Fibroblast of skin of left biceps (primary cell): ENCODE measurements at regions not wholly inside any gene's neighbourhood (a gene's known extent, or its start where the extent isn't known, plus 50 kb on each side); places are given as distances from the start of the nearest gene placed in this dataset.
"Not testable (repeated sequence)": the region's sequence is repeated elsewhere in the genome, so short reads cannot be mapped to it uniquely, and the experiment has no call there.

ENCODE experiments used
- DNase-seq, 2 experiments: peaks; one replicate each; pipeline ENCODE4 v3.0.0-alpha.2; 2013; ENCODE audit warnings: low read depth in 2 of 2

DNA sequence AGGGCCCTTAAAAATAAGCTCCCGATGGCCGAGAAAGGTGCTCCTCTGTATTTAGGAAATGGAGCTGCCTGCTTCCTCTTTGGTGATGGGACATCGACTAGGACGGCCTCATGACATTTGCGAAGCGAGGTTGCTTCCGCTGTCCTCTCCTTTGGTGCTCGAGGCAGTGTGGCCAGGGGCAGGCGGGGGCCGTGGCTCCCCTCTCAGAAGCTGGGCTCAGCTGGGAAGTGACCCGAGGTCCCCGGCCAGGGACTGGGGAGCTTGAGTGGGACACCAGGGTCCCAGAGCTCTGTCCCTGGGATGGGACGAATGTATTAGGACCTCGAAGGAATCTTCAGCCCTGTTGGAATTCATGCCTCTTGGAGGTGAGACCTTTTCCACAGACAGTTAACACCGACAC lies 151.1 kb downstream of the CTTN start:
- no peak for DNase-seq

DNA sequence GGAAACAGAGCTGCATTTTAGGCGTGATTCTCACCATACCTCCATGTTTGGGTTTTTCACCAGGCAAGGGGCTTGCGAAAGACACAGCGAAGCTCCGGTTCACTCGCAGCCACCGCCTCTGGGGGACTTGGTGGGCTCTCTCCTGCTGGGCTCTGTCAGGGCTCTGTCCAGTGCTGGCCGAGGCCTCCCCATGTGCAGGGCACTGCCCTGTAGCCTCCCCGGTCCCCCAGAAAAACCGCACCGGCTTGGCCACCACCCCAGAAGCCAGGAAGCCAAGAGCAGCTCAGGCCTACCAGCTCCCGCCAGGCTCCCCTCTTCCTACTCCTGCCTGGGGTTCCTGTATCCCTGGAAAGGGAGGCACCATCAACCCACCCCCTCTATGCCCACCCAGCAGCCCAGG lies 151.5 kb downstream of the CTTN start:
- DNase-seq, result no peak

DNA sequence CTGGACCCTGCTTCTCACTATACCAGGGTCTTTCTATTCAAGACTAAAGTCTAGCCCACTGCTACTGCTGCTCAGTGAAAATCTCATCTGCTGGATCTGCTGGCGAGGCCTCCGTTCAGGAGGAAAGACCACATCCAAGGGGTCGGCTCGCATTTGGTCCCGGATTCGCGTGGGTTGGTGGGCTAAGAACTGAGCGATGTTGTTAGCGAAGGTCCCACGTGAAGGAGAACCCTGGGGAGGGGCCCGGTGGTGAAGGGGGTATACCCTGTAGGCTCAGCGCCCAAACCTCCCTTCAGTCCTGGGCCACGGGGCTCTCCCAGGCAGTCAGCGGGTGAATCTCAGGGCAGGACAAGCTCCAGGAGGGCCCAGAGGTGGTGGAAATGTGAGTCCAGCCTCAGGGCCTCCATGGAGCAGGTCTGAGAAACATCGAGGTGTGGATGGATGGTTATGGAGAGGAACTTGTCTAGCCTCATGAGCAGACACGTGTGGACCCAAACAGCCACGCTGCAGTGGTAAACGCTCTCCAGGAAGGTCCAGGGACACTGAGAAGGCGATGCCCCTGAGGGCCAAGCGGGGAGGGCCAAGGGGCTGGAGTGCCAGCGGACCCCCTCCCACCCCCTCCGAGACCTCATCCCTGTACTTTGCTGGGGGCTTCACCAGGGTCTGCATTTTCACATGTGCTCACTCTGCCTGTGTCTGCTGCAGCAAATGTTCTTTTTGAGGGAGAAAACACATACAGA lies 152.3 kb downstream of the CTTN start:
- DNase-seq, result no peak

DNA sequence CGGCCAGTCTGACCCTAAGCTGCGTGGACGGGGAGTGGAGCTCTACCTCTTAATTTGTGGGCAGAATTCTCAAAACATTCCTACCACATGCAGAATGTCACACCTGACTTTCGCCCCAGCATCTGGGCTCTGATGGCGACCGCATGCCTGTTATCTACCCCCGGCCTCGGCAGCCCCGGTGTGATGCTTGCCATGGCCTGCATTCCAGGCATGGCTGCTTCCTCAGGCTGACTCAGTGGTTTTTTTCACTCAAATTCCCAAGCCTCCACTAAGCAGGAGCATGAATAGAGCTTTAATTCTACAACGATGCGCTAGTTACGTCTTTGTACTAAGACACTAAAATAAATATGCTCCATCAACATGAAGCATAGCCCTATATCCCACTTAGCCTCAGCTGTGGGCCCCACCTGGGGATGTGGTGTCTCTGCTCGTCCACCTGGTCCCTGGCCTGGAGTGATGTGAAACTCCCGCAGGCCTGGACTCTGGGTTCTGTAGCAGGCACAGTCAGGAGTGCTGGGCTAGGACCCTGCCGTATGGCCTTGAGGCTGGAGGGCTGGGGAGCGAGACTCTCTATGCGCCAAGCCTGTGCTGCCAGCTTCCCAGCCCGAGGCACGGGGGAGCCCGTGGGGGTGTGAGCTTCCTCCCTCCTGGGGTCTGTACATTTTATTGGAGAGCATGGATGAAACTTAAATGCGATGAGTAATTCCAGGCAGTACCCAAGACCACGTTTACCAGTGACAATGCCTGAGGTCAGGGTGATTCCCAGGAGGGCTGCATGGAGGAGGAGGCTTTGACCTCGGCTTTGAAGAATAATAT lies 153.2 kb downstream of the CTTN start:
- no peak for DNase-seq

DNA sequence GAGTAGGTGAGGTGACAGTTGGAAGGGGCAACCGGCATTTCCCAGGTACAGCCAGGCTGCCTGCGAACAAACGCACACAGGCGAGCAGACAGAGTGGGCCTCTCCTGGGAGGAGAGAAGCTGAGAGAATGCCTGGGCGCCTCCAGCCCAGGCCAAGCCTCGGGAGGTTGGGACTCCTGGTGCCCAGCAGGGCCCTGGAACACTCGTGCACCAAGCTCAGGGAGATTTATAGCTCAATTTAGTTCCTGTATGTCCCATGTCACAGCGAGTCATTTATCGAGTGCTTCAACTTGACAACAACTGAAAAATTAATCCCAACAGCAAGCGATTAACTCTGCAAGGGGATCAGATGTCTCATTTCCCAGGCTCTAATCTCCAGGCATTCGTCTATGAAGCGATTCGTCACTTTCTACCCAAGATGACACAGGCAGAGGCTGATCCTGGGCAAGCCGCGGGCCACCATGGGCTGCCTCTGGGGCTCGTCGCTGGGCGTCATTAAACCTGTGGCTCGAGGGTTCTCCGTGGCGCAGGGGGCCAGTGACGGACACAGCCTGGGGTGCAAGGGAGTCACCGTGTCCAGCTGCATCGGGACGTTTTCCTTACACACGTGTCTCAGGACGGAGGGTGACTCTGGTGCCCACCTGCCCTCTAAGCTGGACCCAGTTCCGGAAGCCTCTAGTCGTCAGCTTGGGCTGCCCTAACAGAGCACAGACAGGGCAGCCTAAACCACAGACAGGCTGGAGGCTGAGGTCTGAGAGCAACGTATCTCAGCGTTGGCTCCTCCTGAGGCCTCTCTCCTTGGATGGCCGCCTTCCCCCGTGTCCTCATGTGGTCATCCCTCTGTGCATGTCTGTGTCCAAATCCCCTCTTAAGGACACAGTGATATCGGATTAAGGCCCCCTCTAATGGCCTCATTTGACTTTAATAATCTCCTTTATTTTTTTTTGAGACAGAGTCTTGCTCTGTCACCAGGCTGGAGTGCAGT lies 154.1 kb downstream of the CTTN start:
- no peak for DNase-seq

DNA sequence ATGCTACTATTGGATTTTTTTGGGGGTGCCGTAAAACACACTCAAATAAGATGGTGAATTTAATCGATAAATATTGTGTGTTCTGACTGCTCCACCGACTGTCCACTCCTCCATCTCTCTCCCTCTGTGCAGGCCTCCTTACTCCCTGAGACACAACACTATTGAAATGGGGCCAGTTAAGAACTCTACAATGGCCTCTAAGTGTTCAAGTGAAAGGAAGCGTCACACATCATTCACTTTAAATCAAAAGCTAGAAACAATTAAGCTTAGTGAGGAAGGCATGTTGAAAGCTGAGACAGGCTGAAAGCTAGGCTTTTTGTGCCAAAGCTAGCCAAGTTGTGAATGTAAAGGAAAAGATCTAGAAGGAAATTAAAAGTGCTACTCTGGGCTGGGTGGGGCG lies 156.7 kb downstream of the CTTN start:
- no peak for DNase-seq

DNA sequence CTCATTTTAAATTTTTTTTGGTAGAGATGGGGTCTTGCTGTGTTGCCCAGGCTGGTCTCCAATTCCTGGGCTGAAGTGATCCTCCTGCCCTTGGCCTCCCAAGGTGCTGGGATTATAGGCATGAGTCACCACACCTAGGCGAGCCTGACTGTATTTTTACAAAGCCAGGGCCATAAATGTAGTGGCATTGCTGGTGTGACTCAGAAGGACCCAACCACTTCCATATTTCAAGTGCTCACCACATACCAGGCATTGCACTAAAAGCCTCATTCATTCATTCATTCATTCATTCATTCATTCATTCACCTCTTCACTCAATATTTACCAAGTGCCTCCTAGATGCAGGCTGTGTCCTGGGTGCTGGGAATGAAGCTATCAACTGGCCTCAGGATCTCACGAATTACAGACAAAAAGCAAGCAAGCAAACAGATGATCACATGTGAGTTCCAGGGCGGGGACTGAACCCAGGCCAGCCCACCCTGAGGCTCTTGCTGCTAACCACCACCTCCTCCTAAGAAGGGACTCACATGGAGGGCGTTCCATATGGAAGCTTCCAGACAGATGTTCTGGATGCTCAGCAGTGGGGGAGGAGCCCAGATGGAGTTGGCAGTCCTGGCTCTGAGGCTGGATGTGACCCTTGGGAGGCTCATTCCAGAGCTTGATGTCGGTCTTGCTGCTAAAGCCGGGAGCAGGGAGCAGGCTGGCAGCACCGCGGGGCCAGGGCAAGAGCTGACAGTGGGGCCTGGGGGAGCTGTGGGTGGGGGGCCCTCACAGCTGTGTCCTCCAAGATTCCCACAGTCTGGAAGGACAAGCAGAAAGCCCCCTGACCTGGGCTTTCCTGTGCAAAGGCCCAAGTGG lies 158.8 kb downstream of the CTTN start:
- DNase-seq, result no peak

DNA sequence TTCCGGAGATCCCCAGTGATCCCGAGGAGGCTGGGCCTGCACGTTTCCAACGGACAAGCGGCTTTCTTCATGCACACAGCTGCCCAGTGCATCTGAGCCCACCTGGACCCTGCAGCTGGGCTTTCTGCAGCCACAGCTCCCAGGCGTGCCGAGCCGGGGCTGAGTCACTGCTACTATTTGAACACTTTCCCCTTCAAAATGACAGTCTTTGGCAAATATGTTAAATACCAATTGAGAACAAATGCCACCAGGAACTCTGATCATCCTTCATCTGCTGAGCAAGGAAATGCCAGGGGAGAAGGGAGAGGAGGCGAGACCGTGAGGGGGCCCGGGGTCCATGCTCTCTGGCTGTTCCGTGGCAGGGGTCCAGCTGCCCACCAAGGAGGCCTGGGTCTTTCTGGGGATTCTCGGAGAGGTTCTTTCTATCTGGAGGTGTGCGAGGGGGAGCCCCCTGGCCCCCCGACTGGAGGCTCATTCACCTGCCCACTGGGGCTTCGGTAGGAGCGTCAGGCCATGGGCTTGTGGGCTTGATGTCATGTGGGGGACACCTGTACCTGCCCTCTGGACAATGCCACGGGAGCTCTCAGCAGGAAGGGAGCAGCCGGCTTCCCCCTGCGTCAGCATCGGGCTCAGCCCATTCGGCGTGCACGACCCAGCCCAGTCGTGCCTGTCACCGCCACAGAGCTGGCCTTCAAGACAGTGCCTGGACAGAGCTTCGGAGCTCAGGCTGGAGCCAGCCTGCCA lies 159.6 kb downstream of the CTTN start:
- DNase-seq, result no peak

DNA sequence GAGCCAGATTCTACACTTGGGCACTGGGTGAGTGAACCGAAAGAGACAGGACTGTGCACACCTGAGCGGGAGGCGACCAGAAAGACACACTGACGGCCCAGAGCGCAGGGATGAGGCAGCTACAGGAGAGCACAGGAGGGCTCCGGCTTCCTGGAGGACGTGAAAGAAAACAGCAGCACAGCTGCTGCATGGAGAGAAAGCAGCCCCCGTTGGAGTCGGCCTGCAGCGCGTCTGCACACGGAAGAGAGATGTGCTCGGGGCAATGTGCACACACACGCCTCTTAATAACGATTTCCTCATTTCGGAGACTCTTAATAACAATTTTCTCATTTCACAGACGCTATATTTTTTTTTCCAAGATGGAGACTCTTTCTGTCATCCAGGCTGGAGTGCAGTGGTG lies 160.4 kb downstream of the CTTN start:
- no peak for DNase-seq

DNA sequence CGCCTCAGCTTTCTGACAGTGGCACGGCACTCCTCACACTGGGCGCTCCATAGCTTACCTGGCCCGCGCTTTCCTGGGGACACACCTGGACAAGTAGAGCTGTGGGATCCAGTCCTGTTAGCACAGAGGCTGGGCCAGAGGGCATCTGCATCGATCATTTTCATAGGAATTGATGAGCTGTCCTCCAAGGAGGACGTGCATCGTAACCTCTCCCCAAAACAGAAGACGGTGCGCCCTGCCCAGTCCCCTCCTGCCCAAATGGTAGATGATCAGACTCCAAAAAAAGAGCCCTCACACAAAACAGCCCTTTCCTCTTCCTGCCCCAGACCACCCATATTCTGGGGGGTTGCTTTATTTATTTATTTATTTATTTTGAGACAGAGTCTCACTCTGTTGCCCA lies 161.2 kb downstream of the CTTN start:
- no peak for DNase-seq

DNA sequence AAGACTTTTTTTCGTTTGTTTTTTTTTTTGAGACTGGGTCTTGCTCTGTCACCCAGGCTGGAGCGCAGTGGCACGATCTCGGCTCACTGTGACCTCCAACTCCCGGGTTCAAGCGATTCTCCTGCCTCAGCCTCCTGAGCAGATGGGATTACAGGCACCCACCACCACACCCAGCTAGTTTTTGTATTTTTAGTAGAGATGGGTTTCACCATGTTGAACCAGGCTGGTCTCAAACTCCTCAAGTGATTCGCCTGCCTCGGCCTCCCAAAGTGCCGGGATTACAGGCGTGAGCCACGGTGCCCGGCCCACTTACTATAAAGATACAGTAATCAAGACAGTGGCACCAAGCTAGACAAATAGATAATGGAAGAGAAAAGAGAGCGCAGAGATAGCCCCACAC lies 162.3 kb downstream of the CTTN start:
- DNase-seq, result not testable (repeated sequence)

DNA sequence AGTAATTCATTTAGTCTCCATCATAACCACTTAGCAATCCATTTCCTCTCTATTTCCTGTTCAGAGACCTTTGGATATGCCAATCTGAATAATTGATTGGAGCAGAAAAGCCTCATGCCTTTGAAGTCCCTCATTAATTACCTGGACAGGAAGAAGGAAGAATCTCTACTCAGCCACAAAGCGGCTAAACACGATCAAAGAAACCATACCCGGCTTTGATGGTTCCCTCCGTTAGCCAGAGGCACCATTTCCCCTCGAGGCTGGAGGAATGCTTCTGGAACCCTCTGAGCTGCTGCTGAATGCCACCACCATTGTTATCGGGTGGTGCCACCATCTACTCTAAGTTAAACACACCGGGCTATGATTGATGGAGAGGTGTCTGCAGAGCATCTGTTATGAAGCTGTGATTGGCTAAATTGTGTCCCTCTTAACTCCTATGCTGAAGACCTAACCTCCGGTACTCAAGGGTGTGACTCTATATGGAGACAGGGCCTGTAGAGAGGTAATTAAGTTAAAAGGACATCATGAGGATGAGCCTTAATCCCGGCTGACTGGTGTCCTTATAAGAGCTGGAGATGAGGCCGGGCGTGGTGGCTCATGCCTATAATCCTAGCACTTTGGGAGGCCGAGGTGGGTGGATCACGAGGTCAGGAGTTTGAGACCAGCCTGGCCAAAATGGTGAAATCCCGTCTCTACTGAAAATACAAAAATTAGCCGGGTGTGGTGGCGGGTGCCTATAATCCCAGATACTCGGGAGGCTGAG lies 168.6 kb downstream of the CTTN start:
- DNase-seq, result no peak

DNA sequence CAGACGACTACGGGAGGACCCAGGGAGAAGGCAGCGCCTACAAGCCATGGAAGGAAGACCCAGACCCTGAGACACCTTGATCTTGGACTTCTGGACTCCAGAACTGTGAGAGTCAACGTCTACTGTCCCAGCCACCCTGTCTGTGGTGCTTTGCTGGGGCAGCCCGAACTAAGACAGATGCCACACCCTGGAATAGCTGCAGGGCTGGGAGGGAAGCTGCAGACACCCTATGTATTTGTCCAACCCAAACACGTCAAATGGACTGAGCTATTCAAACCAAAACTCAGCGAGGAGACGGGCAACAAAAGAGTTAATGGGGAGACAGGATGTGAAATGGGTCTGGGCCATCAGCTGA lies 169.3 kb downstream of the CTTN start:
- DNase-seq, result no peak

DNA sequence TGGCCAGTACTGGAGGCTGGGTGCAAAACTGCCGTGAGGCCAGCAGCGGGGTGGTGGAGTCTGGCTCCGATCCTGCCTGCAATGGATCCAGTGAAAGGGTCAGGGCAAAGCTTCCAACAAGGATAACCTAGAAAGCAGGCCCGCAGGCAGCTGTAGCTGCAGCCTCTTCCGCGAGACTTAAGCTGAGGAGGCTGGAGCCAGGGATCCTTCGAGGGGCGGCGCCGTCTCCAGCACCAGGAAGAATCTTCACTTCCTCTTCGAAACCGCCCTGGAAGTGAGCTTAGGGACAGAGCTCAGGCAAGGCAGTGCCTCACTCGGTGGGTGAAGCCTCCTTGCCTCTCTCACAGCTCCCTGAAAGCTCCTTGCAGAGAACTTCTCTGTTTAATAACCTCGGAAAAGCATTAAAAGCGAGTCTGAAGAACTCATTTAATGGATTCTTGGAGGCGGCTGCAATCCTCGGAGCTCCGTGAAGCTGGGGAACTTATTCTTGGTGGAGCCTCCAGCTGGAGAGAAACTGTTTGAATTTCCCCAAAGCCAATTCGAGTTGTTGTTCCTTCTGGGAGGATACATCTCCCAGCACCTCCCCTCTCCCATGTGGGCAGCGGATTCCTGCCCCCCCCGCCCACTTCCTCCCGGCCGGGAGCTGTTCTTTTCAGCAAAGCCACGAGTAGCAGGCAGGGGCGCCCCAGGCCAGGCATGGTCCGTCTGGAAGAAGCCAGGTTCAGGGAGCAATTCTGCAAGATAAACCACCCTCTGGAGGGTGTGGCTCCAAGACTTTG lies 169.9 kb downstream of the CTTN start:
- DNase-seq, result no peak

DNA sequence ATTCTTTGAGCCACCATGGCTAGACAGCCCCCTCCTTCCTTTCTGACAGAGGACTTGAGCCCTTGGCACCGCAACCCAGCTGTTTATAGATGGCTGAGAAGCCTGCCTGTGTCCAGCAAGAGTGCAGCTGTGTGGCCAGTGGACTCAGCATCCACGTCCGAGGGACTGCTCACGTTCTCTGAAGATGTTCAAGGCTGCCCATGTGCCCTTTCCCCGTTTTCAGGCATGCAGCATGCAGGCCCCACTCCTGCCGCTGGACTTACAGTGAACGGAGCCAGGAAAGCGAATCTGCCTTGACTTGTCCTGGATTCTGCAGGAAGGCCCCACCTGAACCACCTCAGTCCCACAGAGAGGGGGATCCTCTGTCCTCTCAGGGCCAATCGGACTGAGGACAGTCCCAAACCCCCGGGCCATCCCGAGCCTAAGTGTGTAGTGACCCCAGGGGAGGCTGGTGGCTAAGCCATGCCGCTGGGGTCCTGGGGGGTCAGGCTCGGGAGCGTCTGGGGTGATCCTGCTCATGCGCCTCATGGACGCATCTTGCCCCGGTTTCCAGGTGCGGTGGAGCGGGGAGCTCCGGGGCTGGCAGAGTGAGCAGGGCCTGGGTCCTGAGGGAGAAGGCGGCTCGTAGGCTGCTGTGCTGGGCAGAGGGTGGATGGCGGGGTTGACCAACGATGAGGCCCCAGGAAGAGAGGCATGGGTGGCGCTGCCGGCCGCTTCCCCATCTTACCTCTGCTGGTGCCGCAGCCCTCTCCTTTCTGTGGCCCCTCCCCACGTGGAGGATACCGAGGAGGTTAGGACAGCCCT lies 170.7 kb downstream of the CTTN start:
- no peak for DNase-seq

DNA sequence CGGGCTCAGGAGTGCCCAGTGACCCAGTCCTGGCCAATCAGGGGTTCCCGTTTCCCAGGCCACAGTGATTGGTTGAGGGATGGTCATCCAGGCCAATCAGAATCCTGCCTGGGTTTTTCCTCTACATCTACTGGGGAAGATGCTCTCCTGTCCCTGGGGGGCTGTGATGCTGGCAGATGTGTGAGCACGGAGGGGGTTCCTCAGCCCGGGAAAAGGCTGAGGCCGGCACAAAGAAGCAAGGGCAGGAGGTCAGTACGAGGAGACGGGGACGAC lies 171.2 kb downstream of the CTTN start:
- DNase-seq, result no peak

DNA sequence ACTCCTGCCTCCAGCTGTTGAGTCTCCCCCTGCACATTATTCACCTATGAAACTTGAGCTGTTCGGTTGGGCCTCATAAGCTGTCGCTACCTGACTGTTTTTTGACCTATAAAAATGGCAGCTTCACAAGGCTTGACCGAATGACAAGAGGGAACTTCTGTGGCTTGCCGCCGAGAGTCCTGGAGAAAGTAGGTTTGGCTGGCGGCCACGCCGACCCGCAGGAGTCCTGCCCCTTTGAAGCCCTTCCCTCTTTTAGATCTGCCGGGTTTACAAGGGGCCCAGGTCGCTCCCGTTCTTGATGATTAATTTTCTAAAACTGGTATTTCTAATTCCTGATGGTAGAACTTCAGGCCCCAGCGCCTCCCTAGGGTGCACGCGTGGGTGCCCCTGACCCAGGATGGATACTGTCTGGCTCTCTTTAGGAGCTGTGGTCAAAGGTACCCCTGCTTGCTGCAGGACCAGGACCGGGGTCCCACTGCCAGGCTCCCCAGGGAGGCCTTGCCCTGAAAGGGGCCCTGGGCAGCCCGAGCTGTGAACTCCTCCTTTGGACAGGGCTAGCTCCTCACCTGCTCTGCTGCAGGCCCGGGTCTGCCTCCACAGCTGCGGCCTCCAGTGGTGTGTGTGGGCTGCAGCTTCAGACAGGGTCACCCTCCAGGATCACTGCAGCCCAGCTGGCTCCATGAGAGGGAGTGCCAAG lies 171.8 kb downstream of the CTTN start:
- no peak for DNase-seq
